ENCODE measurements at regions not wholly inside any gene's neighbourhood (a gene's known extent, or its start where the extent isn't known, plus 50 kb on each side); places are given as distances from the start of the nearest gene placed in this dataset.

- TF ChIP-seq CTCF (optimal IDR thresholded peaks at IDR 0.05 in 1 of 3, IDR thresholded peaks at IDR 0.05 in 1 of 3, conservative IDR thresholded peaks at IDR 0.05 in 1 of 3; ENCODE audit: extremely low read depth in 1 of 3, insufficient read depth in 2 of 3, low read length in 3 of 3) (no peak), EZH2 (IDR thresholded peaks at IDR 0.05; ENCODE audit: low read length) (no peak)
Observed at GRCh38 chr1:232450615-232451014, 179.3 kb downstream of the SIPA1L2 start.

Data from keratinocyte (primary cell).